OCI-LY3 (cell line): ENCODE measurements at regions not wholly inside any gene's neighbourhood (a gene's known extent, or its start where the extent isn't known, plus 50 kb on each side); places are given as distances from the start of the nearest gene placed in this dataset.
"Not testable (repeated sequence)": the region's sequence is repeated elsewhere in the genome, so short reads cannot be mapped to it uniquely, and the experiment has no call there.

Experiments
- H2AFZ ChIP-seq: fragments of 200-600, 300-600 bp; shearing (Covaris generic); 2 replicates; pipeline ENCODE4 v1.6.0; 2014; ENCODE audit warnings: antibody characterized with exemption, low read depth, low read length
- H3K27ac ChIP-seq: fragments of 200-600, 300-600 bp; sonication (generic); 2 replicates; pipeline ENCODE4 v1.5.1; 2014; ENCODE audit warnings: mild to moderate bottlenecking, low read length, moderate library complexity, mixed read lengths
- H3K27me3 ChIP-seq: fragments of 200-600, 300-600 bp; sonication (generic); 2 replicates; pipeline ENCODE4 v1.6.1; 2014; ENCODE audit warnings: low read depth, low read length, mixed read lengths
- H3K36me3 ChIP-seq: fragments of 200-600, 300-600 bp; sonication (generic); replicated peaks from 2 replicates; pipeline ENCODE3; 2014; ENCODE audit warnings: low read depth, low read length, mixed read lengths
- H3K4me1 ChIP-seq: fragments of 300-600, 200-600 bp; sonication (generic); 2 replicates; pipeline ENCODE4 v1.6.1; 2014; ENCODE audit warnings: low read length, mixed read lengths
- H3K4me2 ChIP-seq: fragments of 200-600, 300-600 bp; sonication (generic); 2 replicates; pipeline ENCODE4 v1.6.1; 2014; ENCODE audit warnings: low read length, mixed read lengths
- H3K4me3 ChIP-seq: fragments of 300-600, 200-600 bp; sonication (generic); 2 replicates; pipeline ENCODE4 v1.5.1; 2014; ENCODE audit warnings: antibody characterized with exemption, mild to moderate bottlenecking, low read length, moderate library complexity
- H3K79me2 ChIP-seq: fragments of 300-600, 200-600 bp; shearing (Covaris generic); 2 replicates; pipeline ENCODE4 v1.6.1; 2014; ENCODE audit warnings: mild to moderate bottlenecking, low read length, mixed read lengths
- H3K9ac ChIP-seq: fragments of 300-600, 200-600 bp; shearing (Covaris generic); 2 replicates; pipeline ENCODE4 v1.6.0; 2014; ENCODE audit warnings: mild to moderate bottlenecking, low read length, moderate library complexity
- H3K9me3 ChIP-seq: fragments of 200-600, 300-600 bp; shearing (Covaris generic); 2 replicates; pipeline ENCODE4 v1.6.1; 2014; ENCODE audit warnings: low read length, mixed read lengths; ENCODE audit not compliant: insufficient read depth
- H4K20me1 ChIP-seq: fragments of 200-600, 300-600 bp; sonication (generic); 2 replicates; pipeline ENCODE4 v1.6.1; 2016; ENCODE audit warnings: low read length, mixed read lengths; ENCODE audit not compliant: insufficient read depth

DNA sequence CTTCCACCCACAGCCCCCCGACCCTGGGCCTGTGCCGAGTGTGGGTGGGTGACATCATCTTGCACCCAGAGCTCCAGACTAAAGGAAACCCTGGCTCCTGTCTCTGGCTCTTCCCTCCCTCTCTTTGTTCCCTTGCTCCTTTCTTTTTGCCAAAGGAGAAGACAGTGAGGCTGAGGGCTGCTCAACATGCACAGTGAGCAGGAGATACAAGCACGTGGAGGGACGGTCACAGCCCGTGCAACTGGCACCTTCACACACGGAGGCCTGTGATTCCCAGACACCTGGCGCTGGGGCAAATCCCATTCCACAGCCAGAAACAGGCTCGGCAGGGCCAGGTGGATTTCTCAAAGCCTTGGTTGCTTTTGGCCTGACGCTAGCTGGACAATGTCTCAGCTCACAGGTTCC, 86.0 kb upstream of the METTL9 start:
- H3K9ac ChIP-seq, H3K27ac ChIP-seq, H2AFZ ChIP-seq, H3K27me3 ChIP-seq, H3K36me3 ChIP-seq, H3K9me3 ChIP-seq: not testable (repeated sequence)
- H3K4me1 ChIP-seq: peaks cover 64% of the 10 kb centered on the region
- peak overlapping the region; percentile 54 for H3K4me2 ChIP-seq
- H3K4me3 ChIP-seq: peak overlapping the region; percentile 42; the same call in 1 of the 2 replicates
- H3K79me2 ChIP-seq: peaks cover 97% of the 10 kb centered on the region
- H4K20me1 ChIP-seq: peaks cover 91% of the 10 kb centered on the region

DNA sequence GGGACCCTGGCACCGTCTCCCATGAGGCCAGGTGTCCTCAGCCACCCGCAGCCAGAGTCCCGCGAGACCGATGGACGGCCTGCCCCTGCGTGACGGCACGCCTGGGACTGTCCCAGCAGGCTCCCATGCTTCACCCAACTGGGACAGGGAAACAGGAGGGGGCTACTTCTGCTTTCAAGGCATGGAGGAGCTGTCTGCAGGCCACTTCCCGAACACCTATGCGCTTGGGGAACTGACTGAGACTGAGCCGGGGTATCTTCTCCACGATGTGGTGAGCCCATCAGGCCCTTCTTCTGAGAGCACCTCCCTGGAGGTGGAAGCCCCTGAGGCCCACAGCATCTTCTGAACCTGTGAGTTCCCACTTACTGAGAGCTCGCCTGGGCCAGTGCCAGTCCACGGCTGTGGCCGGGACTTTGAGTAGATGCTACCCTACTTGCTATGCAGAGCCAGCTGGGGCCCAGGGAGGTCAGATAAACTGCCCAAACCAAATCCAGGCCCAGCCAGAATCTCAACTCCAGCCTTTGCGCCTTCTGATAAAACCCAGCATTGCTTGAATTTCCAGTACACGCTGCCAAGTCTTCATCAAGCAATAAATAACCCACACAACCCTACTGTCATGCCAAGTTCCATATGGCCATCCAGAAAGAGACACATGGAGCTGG, 85.4 kb upstream of the METTL9 start:
- not testable (repeated sequence) for H3K9ac ChIP-seq, H2AFZ ChIP-seq, H3K9me3 ChIP-seq, H3K27ac ChIP-seq, H3K27me3 ChIP-seq, H3K36me3 ChIP-seq
- H3K4me2 ChIP-seq: peak overlapping the region; percentile 54
- peaks cover 96% of the 10 kb centered on the region for H3K79me2 ChIP-seq
- H3K4me3 ChIP-seq: peak overlapping the region; percentile 42; the same call in 1 of the 2 replicates
- H4K20me1 ChIP-seq: peaks cover 86% of the 10 kb centered on the region
- peaks cover 58% of the 10 kb centered on the region for H3K4me1 ChIP-seq

DNA sequence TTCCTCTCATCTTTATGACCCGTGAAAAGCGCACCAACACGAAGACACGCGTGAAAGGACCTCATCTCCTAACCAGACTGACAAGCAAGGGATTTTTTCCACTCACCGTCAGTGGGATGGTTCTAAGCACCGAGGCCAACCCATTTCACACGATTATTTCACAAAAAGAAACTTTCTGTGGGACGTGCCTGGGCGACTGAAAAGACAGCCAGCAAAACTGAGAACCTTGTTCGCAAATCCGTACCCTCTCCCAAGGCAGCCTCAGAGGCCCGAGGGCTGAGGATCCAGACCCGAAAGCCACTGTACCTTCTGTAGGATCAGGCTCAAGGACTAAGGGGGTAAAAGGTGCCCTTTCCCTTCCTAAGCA, 84.9 kb upstream of the METTL9 start:
- H3K79me2 ChIP-seq: peaks cover 96% of the 10 kb centered on the region
- peaks cover 53% of the 10 kb centered on the region for H3K4me1 ChIP-seq
- peak overlapping the region; percentile 54 for H3K4me2 ChIP-seq
- not testable (repeated sequence) for H3K27ac ChIP-seq, H3K9me3 ChIP-seq, H3K36me3 ChIP-seq, H3K27me3 ChIP-seq, H2AFZ ChIP-seq, H3K9ac ChIP-seq
- H3K4me3 ChIP-seq: peak overlapping the region; percentile 42; the same call in 1 of the 2 replicates
- peaks cover 81% of the 10 kb centered on the region for H4K20me1 ChIP-seq

DNA sequence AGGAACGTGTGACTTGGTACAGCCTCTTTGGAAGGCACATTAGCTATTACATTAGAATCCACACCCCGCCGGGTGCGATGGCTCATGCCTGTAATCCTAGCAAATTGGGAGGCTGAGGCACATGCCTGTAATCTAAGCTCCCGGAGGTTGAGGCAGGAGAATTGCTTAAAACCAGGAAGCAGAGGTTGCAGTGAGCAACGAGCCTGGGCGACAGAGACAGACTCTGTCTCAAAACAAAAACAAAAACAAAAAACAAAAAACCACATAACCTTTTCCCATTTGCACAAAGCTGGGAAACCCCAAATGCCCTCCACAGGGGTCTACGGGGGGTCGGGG, 82.7 kb upstream of the METTL9 start:
- not testable (repeated sequence) for H3K27me3 ChIP-seq, H3K4me3 ChIP-seq

DNA sequence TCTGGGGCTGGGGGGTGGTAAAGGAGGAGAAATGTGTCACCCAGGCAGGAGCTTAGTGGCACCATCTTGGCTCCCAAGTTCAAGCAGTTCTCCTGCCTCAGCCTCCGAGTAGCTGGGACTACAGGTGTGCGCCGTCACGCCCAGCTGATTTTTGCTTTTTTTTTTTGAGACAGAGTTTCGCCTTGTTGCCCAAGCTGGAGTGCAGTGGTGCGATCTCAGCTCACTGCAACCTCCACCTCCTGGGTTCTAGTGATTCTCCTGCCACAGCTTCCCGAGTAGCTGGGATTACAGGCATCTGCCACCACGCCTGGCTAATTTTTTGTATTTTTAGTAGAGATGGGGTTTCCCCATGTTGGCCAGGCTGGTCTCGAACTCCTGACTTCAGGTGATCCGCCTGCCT, 82.1 kb upstream of the METTL9 start:
- Histone ChIP-seq H4K20me1 (peaks cover 54% of the 10 kb centered on the region), H3K4me3 (peak overlapping the region; percentile 62), H3K4me2 (peak overlapping the region; percentile 57), H3K4me1 (peaks cover 43% of the 10 kb centered on the region), H3K27ac (0 out of 2 replicates have a peak overlapping the region, but pooled peaks have one; percentile 35), H3K79me2 (peaks cover 74% of the 10 kb centered on the region)
- H3K27me3 ChIP-seq, H3K9me3 ChIP-seq, H2AFZ ChIP-seq, H3K9ac ChIP-seq, H3K36me3 ChIP-seq: not testable (repeated sequence)

More for the DNA sequence above, 82.7 kb upstream of the METTL9 start:
- Histone ChIP-seq H3K4me2 (peak overlapping the region; percentile 57; the same call in 1 of the 2 replicates), H4K20me1 (peaks cover 60% of the 10 kb centered on the region), H3K4me1 (peaks cover 49% of the 10 kb centered on the region), H3K79me2 (peaks cover 80% of the 10 kb centered on the region)
- H3K36me3 ChIP-seq, H3K9ac ChIP-seq, H3K27ac ChIP-seq, H2AFZ ChIP-seq, H3K9me3 ChIP-seq: not testable (repeated sequence)

DNA sequence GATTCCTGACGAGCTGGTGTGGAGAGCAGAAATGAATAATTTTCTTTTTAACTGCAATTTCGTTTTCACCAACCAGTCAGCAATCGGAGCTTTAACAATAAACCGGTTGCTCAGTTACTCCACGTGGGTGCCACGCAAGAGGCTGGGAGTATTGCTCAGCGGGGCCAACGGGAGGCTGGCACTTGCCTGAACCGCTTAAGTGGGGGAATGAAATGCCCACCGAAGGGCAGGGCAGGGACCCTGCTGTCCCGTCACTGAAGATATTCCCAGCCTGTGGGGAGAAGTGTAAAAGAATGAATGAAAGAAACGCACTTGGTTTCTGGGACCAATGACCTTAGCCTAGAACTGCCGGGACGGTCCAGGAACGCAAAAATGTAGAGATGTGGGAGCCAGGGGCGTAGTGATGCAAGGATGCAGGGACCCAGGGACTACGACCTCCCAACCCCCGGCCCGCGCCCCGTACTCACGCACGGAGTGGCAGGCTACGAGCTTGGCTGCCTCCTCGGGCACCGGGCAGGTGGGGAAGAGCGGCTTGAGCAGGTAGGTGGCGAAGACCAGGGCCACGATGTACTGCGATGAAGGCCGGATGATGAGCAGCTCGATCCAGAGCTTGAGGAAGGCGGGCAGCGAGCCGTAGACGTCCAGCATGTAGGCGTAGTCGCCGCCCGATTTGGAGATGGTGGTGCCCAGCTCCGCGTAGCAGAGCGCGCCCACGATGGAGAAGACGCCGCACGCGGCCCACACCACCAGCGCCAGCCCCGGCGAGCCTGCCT, 79.8 kb upstream of the METTL9 start:
- peak overlapping the region; percentile 91 for H3K27ac ChIP-seq
- not testable (repeated sequence) for H3K9me3 ChIP-seq, H3K27me3 ChIP-seq, H3K36me3 ChIP-seq, H2AFZ ChIP-seq
- H3K79me2 ChIP-seq: peaks cover 51% of the 10 kb centered on the region
- peak overlapping the region; percentile 93 for H3K9ac ChIP-seq
- H3K4me1 ChIP-seq: peaks cover 22% of the 10 kb centered on the region
- H4K20me1 ChIP-seq: peaks cover 31% of the 10 kb centered on the region
- H3K4me2 ChIP-seq: peak overlapping the region; percentile 79
- H3K4me3 ChIP-seq: peak overlapping the region; percentile 89

DNA sequence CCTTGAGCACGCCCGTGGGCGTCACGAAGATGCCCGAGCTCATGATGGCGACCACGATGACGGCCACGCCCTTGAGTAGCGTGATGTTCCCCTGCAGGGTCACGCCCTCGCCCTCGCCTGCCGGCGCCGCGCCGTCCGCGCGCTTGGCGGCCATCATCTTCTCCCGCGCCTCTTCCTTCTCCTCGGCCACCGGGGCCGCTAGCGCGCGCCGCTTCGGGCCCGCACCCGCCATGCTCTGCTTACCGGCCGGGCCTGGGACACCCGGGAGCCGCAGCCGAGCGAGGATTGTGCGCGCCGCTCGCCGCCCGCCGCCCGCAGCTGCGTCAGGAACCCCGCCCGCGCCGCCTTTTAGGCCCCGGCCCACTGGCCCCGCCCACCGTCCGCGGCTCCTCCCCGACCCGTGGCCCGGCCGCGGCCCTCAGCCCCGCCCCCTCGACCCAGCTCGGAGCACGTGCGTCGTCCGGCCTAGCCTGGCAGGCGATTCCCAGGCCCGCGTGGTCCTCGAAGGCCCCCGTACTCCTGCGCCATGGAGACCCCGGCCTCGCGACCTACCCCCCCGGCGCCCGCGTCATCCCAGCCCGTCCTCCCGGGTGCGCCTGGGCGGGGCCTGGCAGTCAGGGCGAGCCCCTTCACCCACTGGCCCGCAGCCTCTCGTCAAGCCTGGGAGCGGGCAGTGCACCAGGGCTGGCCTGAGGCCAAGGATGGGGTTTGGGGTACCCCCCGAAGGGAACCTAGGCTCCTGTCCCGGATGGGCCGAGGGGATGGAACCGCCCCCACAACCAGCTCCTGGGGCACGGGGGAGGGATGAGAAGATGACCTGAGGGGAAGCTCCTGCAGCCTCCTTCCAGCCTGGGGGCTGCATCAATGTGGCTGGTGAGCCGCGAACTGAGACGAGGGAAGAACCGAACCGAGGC, 79.0 kb upstream of the METTL9 start:
- Histone ChIP-seq H3K27ac (peak overlapping the region; percentile 76), H4K20me1 (peaks cover 25% of the 10 kb centered on the region), H3K9ac (peak overlapping the region; percentile 87), H3K4me2 (peak overlapping the region; percentile 53), H3K4me1 (peaks cover 17% of the 10 kb centered on the region; the same call in 1 of the 2 replicates), H3K4me3 (peak overlapping the region; percentile 89), H3K79me2 (peaks cover 43% of the 10 kb centered on the region)
- H3K9me3 ChIP-seq, H3K27me3 ChIP-seq, H3K36me3 ChIP-seq, H2AFZ ChIP-seq: not testable (repeated sequence)

DNA sequence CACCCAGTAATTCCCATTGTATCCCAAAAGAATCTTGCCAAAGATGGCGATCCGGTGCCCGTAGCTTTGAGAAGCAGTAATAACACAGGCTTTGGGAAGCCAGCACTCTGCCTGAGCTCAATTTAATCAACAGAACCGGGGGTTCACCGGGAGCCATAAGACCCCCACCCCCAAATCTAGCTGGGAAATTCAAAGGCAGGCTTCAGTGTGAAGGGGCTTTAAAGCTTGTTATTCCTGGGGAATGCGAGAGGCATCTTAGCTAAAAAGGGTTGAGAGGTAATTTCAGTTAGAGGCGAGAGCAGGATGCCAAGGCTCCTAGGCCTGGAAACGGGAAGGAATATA, 78.4 kb upstream of the METTL9 start:
- peak overlapping the region; percentile 87; the same call in 1 of the 2 replicates for H3K9ac ChIP-seq
- peaks cover 11% of the 10 kb centered on the region; the same call in 1 of the 2 replicates for H3K27me3 ChIP-seq
- H2AFZ ChIP-seq, H3K27ac ChIP-seq, H3K36me3 ChIP-seq, H3K9me3 ChIP-seq: not testable (repeated sequence)
- peak overlapping the region; percentile 47 for H3K4me2 ChIP-seq
- H4K20me1 ChIP-seq: peaks cover 19% of the 10 kb centered on the region
- H3K4me3 ChIP-seq: peak overlapping the region; percentile 89
- H3K79me2 ChIP-seq: peaks cover 37% of the 10 kb centered on the region
- H3K4me1 ChIP-seq: peaks cover 13% of the 10 kb centered on the region; the same call in 1 of the 2 replicates
